Dedifferentiated amniotic fluid mesenchymal stem cell (primary cell): ENCODE measurements at regions not wholly inside any gene's neighbourhood (a gene's known extent, or its start where the extent isn't known, plus 50 kb on each side); places are given as distances from the start of the nearest gene placed in this dataset.
"Not testable (repeated sequence)": the region's sequence is repeated elsewhere in the genome, so short reads cannot be mapped to it uniquely, and the experiment has no call there.

Experiments
- DNase-seq: peaks from one replicate; pipeline ENCODE4 v3.0.0-alpha.2; 2016; ENCODE audit errors: extremely low spot score

- DNase-seq: no peak
Measured at GRCh38 chr14:87815121-87815520, 177.9 kb downstream of the GALC start.

GRCh38 chr14:87813686-87814085, 179.3 kb downstream of the GALC start:
- DNase-seq: no peak

- DNase-seq: no peak
Measured at GRCh38 chr14:87813211-87813610, 179.8 kb downstream of the GALC start.

GRCh38 chr14:87811246-87811645, 181.7 kb downstream of the GALC start:
- DNase-seq: no peak

- no peak for DNase-seq
Measured at GRCh38 chr14:87810711-87811110, 182.3 kb downstream of the GALC start.

- no peak for DNase-seq
Measured at GRCh38 chr14:87809261-87809660, 183.7 kb downstream of the GALC start.

- no peak for DNase-seq
Measured at GRCh38 chr14:87805315-87805723, 187.7 kb downstream of the GALC start.

DNA sequence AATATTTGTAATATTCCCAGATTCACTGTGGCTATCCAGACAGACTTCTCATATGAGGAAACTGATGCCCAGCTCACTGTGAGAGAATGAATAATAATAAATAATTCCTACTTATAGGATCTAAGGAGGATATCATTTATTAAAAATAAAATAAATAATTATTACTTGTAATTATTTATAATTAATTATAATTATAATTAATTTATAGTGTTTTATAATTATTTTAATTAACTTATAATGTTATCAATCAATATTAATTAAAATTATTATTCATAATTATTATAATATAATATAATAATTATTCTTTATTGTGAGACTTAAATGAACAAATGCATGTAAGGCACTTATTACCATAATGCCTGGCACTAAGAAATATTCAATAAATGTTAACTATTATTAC, 192.8 kb downstream of the GALC start:
- DNase-seq: no peak

GRCh38 chr14:87799400-87799799, 193.6 kb downstream of the GALC start:
- DNase-seq: no peak

DNA sequence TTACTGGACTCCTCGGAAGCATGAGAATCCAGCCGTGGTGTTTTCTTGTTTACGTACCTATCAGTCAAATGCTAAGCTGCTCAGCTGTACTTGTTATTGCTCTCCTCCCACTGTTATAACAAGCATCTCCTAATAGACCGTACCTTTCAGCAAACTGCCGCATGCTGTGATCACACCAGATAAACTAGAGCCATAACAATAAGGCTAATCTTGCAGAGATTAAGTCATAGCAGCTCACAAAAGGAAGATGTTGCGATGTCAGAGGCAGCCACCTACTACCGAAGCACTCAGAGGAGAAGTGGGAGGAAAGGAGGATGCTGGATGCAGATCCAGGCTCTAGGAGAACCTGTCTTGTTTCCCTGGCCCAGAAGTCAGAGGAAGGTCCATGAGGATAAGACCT, 196.0 kb downstream of the GALC start:
- no peak for DNase-seq

GRCh38 chr14:87794561-87794960, 198.4 kb downstream of the GALC start:
- DNase-seq: no peak

GRCh38 chr14:87785897-87786296, 207.1 kb downstream of the GALC start:
- DNase-seq: no peak

DNA sequence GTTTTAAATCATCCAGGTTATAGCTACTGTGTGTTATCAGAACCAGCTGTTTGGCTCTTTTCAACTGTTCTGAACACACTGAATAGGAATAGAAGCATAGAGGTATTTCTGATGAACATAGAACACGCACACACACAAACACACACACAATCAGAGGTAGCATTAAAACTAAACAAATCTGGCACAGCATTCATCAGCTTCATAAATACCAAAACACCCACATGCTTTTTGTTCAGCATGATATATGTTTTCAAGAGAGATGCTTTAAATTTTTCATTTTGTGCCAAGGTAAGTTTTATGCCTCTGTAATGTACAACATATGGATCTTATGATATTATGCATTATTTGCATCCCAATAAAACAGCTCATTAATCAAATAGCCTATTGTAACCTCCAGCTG, 208.6 kb downstream of the GALC start:
- DNase-seq: no peak

DNA sequence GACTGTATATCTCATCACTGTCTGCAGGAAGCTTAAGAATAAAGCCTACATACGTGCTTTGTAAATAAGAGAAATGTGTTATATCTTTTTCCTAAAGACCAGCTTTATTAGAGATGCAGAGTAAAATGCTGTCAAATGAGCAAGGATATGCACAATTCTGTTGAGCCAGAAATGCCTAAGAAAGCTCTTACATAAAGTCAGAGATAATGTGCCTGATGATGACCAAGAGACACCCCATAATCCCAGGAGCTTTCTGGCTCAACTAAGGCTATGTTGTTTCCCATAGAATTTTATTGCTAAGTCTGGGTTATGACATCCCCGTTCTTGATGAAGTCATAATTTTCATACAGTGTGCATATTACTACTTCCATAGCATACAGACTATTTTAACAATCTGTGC, 209.9 kb downstream of the GALC start:
- DNase-seq: no peak

GRCh38 chr14:87772854-87773253, 220.1 kb downstream of the GALC start:
- no peak for DNase-seq

- no peak for DNase-seq
Measured at GRCh38 chr14:87767567-87767901, 225.4 kb downstream of the GALC start.

GRCh38 chr14:87758876-87759275, 234.1 kb downstream of the GALC start:
- DNase-seq: no peak

DNA sequence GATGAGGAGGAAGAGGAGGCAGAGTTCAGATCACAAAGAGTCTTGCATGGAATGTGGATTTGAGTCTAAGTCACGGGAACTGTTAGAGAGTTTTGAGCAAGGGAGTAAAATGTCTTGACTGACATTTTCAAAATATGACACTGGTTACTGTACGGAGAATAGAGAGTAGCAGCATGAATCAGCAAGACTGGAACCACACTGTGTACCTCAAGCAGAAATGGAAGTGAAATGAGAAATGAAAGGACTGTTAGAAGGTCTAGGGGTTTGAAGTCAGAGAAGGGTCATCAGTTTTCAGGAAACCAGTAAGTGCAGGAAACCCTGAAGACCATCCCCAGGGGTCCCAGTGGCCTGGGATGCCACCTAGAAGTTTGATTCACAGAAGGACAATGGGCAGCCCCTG, 236.3 kb downstream of the GALC start:
- DNase-seq: no peak

GRCh38 chr14:87754520-87755223, 238.3 kb downstream of the GALC start:
- no peak for DNase-seq

DNA sequence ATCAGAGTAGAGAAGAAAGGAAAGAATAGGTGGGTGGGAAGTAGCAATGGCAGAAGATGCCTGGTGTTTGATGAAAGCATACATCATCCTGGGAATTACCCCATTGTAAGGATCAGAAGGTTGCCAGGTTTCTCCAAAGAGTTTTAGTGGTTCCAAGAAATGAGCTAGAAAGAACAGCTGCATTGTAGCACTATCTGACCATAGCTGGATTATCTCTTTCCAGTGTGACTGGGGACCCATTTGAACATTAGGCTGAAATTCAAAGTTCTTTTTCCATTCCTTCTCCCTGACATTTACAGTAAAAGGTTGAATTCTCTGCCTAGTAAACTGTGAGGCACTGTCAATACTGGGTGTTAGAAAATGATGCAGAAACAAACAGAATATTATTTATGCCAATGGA, 244.4 kb downstream of the GALC start:
- no peak for DNase-seq

DNA sequence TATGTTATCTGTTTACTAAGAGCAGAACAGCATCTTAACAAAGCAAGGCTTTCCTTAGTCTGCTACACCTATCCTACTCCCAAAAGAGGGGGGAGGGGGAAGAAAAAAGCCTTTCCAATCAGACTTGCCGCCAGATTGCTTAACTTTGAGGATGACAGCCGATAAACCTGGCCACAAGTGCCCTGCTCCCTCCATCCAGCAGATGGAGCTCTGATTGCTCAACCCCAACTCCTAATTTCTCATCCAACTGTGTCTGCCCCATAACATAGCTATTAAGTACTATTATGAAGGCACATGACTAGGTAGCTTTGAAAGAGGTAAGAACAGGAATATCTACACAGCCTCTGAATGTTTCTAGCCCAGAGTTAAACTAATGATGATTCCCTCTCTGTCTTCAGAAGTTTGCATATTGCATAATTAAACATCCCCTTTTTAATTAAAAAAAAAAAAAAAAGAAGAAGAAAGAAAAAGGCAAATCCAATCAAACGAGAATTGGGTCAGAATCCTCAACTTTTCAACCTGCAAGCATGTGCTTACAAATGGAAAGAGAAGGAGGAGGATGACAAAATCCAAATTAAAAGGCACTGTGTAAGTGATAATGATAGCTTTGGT, 247.4 kb downstream of the GALC start:
- DNase-seq: no peak

DNA sequence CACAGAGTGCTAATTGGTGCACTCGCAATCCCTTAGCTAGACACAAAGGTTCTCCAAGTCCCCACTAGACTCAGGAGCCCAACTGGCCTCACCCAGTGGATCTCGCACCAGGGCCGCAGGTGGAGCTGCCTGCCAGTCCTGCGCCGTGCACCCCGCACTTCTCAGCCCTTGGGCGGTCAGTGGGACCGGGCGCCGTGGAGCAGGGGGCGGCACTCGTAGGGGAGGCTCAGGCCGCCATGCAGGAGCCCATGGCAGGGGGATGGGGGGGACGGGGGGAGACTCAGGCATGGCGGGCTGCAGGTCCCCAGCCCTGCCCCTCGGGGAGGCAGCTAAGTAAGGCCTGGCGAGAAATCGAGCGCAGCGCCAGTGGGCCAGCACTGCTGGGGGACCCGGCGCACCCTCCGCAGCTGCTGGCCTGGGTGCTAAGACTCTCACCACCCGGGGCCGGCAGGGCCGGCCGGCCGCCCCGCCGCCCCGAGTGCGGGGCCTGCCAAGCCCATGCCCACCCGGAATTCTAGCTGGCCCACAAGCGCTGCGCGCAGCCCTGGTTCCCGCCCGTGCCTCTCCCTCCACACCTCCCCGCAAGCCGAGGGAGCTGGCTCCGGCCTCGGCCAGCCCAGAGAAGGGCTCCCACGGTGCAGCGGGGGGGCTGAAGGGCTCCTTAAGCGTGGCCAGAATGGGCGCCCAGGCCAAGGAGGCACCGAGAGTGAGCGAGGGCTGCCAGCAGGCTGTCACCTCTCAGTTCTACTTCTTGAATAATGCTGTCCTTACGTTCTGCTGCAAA, 258.2 kb downstream of the GALC start:
- DNase-seq: not testable (repeated sequence)

GRCh38 chr14:87733115-87733514, 259.9 kb downstream of the GALC start:
- not testable (repeated sequence) for DNase-seq
